Thoracic aorta (tissue), 2 donors: ENCODE measurements at regions not wholly inside any gene's neighbourhood (a gene's known extent, or its start where the extent isn't known, plus 50 kb on each side); places are given as distances from the start of the nearest gene placed in this dataset.

Experiments
- ATAC-seq: fragments of 150-250 bp; one replicate; pipeline ENCODE4 v1.8.0; 2017; ENCODE audit warnings: low read depth; ENCODE audit not compliant: insufficient number of reproducible peaks, low FRiP score
- DNase-seq: peaks from one replicate; pipeline ENCODE4 v3.0.0-alpha.2; 2020; ENCODE audit warnings: low spot score
- H3K27ac ChIP-seq, 2 donors: fragments of 200-600 bp; sonication (generic); 1 replicate in 1 of 2; 2 replicates in 1 of 2; pipeline ENCODE4 v1.5.1; 2016; ENCODE audit warnings: mild to moderate bottlenecking in 2 of 2, moderate library complexity in 2 of 2
- H3K27me3 ChIP-seq: fragments of 200-600 bp; sonication (generic); replicated peaks from 2 replicates; pipeline ENCODE4 v1.6.0; 2016; ENCODE audit warnings: mild to moderate bottlenecking; ENCODE audit not compliant: insufficient read depth
- H3K36me3 ChIP-seq: fragments of 200-600 bp; sonication (generic); one replicate; pipeline ENCODE4 v1.5.1; 2016
- H3K4me1 ChIP-seq, 2 donors: fragments of 200-600 bp; sonication (generic); 1 replicate in 1 of 2; 2 replicates in 1 of 2; pipeline versions ENCODE4 v1.5.1 to v1.6.0; 2016; ENCODE audit warnings: low read depth in 2 of 2, mild to moderate bottlenecking in 1 of 2; ENCODE audit not compliant: control insufficient read depth in 1 of 2
- H3K4me3 ChIP-seq: fragments of 200-600 bp; sonication (generic); 2 replicates; pipeline ENCODE4 v1.5.1; 2016; ENCODE audit warnings: mild to moderate bottlenecking
- H3K9me3 ChIP-seq: fragments of 200-600 bp; sonication (generic); 2 replicates; pipeline ENCODE4 v1.5.1; 2016
- TF ChIP-seq, protein P1 (sequence below): fragments of 200-600 bp; sonication (generic); IDR thresholded peaks from one replicate; pipeline ENCODE4 v1.5.1; 2019; ENCODE audit warnings: antibody characterized with exemption

DNA sequence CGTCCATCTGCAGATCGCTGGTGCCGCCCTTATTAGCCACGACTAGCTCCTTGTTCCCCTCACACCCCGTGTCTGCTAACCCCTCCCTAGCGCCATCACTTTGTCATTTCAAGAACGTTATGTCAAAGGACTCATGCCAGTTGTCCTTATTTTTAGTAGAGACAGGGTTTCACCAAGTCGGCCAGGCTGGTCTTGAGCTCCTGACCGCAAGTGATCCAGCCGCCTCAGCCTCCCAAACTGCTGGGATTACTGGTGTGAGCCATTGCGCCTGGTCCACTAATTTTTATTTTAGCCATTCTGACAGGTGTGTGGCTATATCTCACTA is 138.9 kb upstream of the HDAC4 start:
- Histone ChIP-seq H3K4me1 (no peaks in the 10 kb centered on the region), H3K9me3 (no peaks in the 10 kb centered on the region), H3K36me3 (no peaks in the 10 kb centered on the region), H3K27ac (no peak overlapping the region), H3K4me3 (no peak overlapping the region), H3K27me3 (no peaks in the 10 kb centered on the region)
- DNase-seq (no peak), ATAC-seq (no peak)
- TF ChIP-seq, protein P1, sequence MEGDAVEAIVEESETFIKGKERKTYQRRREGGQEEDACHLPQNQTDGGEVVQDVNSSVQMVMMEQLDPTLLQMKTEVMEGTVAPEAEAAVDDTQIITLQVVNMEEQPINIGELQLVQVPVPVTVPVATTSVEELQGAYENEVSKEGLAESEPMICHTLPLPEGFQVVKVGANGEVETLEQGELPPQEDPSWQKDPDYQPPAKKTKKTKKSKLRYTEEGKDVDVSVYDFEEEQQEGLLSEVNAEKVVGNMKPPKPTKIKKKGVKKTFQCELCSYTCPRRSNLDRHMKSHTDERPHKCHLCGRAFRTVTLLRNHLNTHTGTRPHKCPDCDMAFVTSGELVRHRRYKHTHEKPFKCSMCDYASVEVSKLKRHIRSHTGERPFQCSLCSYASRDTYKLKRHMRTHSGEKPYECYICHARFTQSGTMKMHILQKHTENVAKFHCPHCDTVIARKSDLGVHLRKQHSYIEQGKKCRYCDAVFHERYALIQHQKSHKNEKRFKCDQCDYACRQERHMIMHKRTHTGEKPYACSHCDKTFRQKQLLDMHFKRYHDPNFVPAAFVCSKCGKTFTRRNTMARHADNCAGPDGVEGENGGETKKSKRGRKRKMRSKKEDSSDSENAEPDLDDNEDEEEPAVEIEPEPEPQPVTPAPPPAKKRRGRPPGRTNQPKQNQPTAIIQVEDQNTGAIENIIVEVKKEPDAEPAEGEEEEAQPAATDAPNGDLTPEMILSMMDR: no peak

DNA sequence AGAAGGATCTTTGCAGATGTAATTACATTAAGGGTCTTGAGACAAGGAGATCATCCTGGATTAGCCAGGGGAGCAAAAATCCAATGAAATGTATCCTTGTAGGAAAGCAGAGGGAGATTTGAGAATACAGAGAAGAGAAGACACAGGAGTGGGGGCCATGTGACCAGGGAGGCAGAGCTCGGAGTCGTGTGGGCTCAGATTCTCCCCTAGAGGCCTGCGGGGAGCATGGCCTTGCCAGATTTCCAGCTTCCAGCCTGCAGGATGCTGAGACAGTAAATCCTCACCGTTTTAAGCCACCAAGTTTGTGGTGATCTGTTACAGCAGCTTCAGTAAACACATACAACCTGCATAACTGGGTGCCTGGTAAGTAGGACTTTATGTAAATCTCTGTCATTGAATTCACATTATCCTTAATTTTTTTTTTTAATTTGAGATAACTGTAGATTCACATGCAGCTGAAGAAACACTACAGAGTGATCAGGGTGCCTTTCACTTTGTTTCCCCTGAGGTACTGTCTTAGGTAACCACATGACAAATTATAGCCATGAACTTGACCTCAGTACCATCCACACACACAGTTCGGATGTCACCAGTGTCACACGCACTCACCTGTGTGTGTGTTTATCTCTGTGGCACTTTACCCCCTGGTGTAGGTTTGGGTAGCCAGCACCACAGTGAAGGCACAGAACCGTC is 138.4 kb upstream of the HDAC4 start:
- H3K27me3 ChIP-seq: no peaks in the 10 kb centered on the region
- H3K36me3 ChIP-seq: no peaks in the 10 kb centered on the region
- no peak overlapping the region for H3K27ac ChIP-seq
- DNase-seq (no peak), ATAC-seq (no peak)
- no peaks in the 10 kb centered on the region for H3K4me1 ChIP-seq
- H3K4me3 ChIP-seq: no peak overlapping the region
- H3K9me3 ChIP-seq: no peaks in the 10 kb centered on the region
- TF ChIP-seq, protein P1: no peak

DNA sequence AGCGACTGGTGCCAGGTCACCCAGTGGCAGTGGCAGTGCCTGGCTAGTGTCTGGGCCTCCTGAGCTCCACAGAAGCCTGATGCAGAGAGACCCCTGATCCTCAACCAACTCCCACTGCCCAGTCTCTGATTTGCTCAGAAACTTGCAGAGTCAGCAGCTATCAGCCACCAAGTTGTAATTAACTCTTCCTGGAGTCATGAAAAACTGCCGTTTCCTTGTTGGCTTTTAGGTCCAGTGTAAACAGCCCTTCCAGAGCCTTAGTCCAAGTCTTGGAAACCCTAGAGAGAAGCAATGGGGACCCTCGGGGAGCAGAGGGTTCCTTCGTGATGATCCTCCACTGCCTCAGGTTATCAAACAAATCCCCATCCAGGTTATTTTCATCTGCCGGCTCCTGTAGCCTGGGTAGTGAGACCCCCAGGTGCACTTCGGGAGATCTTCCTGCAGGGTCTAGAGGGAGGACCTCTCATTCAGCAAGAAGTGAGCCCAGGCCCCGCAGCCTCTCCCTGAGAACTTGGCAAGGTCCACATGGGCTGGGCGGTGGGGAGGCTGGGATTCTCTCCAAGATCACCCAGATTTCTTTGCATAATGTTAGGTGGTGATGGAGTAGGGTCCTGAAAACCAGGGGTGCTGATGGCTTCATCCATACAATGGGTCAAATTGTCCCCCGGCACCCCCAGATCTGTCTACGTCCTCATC is 137.7 kb upstream of the HDAC4 start:
- no peaks in the 10 kb centered on the region for H3K27me3 ChIP-seq
- H3K4me3 ChIP-seq: no peak overlapping the region
- no peak for DNase-seq
- no peak overlapping the region for H3K27ac ChIP-seq
- H3K4me1 ChIP-seq: no peaks in the 10 kb centered on the region
- H3K36me3 ChIP-seq: no peaks in the 10 kb centered on the region
- ATAC-seq: no peak
- TF ChIP-seq, protein P1: no peak
- no peaks in the 10 kb centered on the region for H3K9me3 ChIP-seq

DNA sequence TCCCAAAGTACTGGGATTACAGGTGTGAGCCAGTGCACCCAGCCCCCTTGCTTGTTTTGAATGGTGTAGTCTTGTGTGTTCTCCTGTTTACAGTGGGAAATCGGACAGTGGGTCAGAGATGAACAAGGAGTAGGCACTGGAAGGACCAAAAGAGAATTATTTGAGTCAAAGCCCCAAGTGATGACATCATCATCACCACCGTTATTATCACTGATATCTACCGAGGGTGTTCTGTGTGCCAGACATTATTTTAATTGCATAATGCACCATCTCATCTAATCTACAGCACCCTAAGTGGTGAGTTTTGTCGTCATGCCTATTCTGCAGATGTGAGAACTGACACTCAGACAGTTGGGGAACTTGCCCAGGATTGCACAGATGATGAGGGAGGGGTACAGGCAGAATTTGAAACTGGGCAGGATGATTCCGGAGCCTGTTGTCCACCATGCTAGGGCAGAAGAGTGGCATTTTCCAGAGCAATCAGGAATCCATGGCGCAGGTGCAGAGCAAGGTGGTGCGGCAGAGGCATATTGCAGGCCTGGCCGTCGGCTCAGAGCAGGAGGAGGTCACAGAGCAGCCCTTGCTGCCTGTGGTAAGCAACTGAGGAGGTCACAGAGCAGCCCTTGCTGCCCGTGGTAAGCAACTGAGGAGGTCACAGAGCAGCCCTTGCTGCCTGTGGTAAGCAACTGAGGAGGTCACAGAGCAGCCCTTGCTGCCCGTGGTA is 137.0 kb upstream of the HDAC4 start:
- no peaks in the 10 kb centered on the region for H3K27me3 ChIP-seq

DNA sequence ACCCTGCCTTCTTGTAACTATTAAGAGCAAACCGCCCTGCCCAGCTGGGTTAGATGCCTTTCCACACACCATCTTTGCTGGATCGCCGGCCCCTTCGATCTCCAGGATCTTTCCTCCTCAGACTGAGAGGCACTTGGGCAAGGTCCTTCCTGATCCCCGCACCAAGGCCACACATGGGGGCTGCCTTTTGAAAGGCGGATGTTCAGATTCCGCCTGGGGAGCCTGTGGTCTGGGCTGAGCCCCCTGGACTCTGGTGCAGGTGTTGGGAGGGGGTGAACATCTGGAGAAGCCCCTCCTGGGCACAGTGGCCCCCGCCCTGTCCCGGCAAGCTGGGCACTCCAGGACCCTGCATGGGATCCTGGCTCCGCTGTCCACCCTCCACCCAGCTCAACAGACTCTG is 135.4 kb upstream of the HDAC4 start:
- no peak overlapping the region for H3K4me3 ChIP-seq
- TF ChIP-seq, protein P1: no peak
- H3K27me3 ChIP-seq: no peaks in the 10 kb centered on the region
- H3K9me3 ChIP-seq: no peaks in the 10 kb centered on the region
- no peaks in the 10 kb centered on the region for H3K36me3 ChIP-seq
- H3K4me1 ChIP-seq: no peaks in the 10 kb centered on the region
- DNase-seq (no peak), ATAC-seq (no peak)
- H3K27ac ChIP-seq: no peak overlapping the region

More for the DNA sequence above, 137.0 kb upstream of the HDAC4 start:
- no peak overlapping the region for H3K27ac ChIP-seq
- H3K4me1 ChIP-seq: no peaks in the 10 kb centered on the region
- no peaks in the 10 kb centered on the region for H3K9me3 ChIP-seq
- no peak overlapping the region for H3K4me3 ChIP-seq
- DNase-seq (no peak), ATAC-seq (no peak)
- no peaks in the 10 kb centered on the region for H3K36me3 ChIP-seq
- TF ChIP-seq, protein P1: no peak
